ENCODE measurements at regions not wholly inside any gene's neighbourhood (a gene's known extent, or its start where the extent isn't known, plus 50 kb on each side); places are given as distances from the start of the nearest gene placed in this dataset.
"Not testable (repeated sequence)": the region's sequence is repeated elsewhere in the genome, so short reads cannot be mapped to it uniquely, and the experiment has no call there.

DNA sequence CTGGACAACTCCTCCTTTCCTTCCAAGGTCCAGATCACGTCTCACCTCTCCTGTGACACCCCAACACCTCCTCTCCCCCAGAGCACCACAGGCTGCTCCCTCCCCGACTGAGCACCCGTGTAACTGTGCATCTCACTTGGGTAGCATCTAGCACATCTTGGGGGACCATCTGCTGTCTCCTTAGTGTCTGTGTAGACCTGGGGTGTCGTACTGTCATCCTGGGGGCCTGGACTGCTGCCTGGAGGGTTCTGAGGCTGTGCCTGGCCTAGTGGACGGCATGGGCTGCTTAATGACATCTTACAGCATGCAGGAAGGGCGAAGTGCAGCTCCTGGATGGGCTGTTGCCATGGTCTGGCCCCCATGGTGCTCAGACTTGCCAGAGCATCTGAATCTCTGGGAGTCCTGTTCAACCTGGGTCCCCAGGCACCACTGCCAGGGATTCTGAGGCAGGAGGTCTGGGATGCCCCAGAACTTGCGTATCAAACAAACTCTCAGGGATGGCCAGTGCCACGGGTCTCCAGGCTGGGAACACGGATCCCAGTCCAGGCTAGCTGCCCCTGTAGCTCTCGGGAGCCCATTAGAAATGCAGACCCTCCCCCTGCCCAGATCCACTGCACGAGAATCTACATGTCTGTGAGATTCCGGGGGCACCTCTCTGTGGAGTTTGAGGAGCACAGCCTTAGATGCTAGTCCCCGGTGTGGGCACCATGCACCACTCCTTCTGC is 194.4 kb upstream of the ZNF469 start:
- not testable (repeated sequence) for DNase-seq

DNA sequence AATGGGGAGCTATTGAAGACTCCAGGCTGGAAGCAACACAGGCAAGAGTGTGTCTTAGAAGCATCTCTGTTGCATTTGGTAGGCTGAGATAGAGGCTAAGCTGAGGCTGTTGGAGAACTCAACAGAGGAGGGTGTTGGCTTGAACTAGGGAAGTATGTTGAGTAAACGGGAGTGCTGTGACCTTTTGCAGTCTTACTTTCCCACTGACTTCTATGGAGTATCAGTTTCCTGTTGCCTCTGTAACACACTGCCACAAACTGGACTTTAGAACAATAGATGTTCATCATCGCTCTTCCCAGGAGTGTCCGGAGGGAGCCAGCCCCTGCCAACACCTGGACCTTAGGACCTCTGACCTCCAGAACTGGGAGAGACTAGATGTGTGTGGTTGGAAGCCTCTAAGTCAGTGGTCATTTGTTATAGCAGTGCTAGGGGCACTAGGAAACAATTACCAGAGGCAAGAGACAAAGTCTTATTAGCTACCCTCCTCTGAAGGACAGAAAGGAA is 192.1 kb upstream of the ZNF469 start:
- DNase-seq, result not testable (repeated sequence)

- not testable (repeated sequence) for DNase-seq
Observed at GRCh38 chr16:88191168-88191567, 191.6 kb upstream of the ZNF469 start.

DNA sequence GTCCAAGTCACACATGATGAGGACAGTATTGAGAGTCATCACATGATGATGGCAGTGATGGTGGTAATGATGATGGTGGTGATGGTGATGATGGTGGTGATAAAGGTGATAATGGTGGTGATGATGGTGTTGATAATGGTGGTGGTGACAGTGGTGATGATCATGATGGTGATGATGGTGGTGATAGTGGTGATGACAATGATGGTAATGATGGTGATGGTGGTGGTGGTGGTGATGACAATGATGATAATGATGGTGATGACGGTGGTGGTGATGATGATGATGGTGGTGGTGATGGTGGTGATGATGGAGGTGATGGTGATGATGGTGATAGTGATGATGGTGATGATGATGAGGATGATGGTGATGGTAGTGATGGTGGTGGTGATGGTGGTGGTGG is 190.2 kb upstream of the ZNF469 start:
- no peak for DNase-seq

DNA sequence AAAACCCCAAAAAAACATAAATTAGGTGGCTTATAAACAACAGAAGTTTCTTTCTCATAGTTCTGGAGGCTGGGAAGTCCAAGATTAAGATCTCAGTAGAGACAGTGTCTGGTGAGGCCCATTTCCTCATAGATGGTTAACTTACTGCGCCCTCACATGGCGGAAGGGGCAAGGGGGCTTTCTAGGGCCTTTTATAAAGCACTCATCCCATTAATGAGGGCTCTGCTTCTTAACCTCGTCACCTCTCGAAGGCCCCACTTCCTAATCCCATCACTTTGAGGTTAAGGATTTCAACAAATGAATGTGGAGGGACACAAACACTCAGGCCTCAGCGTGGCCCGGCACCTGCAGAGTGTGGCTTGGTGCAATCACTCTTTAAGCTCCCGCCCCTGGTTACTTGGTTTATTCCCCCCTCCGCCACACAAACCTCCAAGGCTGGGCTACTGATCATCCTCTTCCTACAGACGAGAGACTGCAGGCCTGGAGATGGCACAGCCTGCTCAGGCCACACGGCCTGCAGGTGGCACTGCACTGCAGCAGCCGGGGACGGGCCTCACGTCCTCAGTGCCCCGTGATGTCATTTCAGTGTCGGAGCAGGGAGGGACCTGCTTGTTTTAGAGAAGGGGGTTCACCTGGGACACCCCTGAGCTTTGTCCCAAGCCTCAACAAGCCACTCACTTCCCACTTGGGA is 188.9 kb upstream of the ZNF469 start:
- peak in 1 of 2 experiments; percentile 2 for DNase-seq

- no peak for DNase-seq
Observed at GRCh38 chr16:88194397-88195268, 188.1 kb upstream of the ZNF469 start.

- no peak for DNase-seq
Observed at GRCh38 chr16:88195269-88195705, 187.5 kb upstream of the ZNF469 start.

DNA sequence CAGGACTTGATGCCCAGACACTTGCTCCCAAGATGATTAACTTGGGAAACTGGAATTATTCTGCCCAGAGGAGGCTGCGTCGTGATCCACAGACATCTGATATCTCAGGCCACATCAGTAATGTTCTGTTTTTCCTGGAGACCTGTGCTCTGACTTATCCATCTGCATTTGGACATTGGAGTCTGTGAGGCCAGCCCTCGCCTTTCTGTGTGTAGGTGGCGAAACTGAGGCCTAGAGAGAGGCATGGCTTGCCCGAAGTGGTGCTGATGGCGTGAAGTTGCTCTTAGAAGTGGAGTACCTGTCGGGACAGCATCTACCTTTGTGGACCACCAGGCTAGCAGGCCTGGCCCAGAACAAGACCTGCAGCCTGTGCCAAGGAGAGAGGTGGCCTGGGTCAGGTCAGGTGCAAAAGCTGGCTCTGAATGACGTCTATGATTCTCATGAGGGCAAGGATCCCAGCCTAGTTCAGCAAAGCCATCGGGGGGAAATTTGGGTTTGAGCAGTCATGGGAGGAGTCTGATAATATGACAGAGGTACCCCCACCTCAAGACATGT is 186.8 kb upstream of the ZNF469 start:
- DNase-seq, result no peak

DNA sequence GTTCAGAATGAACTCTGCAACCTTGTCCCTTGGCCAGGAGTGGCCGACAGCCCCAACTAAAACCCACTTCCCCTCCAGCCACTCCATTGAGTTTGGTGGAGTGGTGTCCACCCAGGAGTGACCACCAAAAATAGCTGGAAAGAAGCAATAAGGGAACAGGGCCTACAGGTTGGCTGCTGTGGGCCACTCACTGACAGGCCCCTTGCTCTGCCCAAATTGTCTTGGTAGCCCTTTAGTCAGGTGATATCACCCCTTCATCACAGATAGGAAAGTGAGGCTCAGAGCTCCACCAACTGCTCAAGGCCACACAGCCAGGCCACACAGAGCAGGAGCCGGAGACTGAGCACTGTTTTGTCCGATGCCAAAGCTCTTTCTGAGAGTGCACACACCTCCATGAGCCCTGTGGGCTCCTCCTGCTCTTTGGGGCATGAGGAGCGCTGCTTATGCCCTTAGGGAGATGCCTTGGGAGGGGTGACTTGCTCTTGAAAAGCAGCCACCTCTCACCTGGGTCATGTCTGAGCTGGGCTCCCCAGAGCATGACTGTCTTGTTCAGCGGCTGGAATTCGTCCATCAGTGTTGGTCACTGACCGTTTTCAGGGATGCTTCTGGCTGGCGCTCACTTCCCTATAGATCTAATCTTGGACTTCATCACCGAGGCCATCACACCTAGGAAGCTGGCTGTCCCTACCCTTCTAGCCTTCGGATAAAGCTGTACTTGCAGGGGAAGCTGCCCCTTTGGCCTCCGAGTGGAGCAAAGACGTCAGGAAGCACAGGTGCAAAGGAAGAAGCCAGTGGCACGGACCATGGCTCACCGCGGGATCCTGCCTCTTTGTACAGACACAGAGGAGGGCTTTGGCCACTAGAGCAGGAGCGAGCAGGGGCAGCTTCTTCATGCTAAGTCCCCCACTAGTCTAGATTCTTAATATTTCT is 186.0 kb upstream of the ZNF469 start:
- no peak for DNase-seq

DNA sequence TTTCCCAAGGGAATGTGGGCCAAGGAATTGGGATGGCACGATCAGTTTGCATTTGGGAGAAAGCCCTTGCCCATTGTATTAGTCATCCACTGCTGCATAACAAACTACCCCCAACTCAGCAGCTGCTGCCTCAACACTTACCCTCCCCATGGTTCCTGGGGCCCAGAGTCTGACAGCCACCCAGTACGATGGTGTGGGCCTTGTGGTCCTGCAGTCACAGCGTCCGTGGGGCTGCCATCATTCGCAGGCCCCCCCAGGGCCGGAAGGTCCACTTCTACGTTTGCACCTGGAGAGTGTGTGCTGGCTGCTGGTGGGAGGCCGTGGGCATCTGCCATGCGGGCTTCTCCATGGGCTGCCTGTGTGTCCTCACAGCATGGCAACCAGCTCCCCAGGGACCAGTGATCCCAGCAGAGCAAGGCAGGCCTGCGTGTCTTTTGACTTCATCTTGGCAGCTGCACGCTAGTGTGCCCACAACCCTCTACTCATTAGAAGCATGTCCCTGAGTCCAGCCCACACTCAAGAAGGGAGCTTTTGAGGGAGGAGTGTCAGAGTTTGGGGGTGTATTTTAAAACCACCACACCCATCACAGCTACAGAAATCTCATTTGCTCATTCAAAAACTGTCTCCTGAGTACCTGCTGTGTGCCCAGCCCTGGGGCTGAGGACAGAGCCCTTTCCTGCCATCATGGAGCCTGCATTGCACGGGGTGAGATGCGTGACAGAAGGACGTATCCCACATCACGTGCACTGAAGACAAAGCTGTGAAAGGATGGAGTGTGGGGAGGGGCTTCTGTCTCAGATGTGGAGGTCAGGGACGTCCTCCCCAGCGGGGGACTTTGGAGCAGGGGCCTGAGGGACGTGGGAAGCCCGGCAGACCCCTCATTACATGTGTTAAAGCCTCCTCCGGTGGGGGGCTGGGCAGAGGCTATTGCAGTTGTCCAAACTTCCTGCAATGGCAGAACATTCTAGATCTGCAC is 185.0 kb upstream of the ZNF469 start:
- no peak for DNase-seq

DNA sequence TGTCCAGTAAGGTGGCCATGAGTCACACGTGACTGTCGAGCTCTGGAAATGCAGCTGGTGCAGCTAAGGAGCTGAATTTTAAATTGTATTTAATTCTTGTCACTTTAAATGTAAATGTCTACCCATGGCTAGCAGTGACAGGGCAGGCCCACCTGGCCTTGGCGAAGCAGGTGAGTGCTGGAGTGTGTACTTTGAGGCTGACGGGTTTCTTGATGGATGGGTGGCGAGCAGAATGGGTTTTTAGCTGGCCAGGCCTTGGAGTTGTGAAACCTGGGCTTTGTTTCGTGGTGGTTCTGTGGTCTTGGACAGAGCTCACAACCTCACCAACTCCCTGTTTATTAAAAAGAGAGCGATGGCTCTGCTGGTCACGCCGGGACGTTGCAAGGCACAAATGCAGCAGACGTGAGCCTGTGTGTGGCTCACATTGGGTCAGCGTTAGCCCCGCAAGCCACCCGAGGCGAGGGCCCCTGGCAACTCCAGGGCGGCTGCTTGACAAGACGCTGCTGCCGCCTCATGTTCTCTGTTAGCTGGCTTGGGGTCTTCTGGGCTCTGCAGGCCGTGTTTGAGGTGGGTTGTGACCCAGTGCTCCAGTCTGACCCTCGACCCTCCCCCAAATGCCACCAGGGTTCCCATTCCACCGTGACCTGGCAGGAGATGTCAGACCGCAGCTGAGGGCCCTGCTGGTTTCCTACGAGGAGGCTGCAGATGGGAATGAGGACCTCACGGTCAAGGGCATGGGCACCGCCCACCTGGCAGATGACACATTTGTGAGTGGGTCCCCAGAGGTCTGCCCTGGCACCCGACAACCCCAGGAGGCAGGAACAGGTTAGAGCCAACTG is 184.1 kb upstream of the ZNF469 start:
- DNase-seq, result not testable (repeated sequence)

- not testable (repeated sequence) for DNase-seq
Observed at GRCh38 chr16:88199296-88200153, 183.2 kb upstream of the ZNF469 start.

- not testable (repeated sequence) for DNase-seq
Observed at GRCh38 chr16:88200154-88200895, 182.4 kb upstream of the ZNF469 start.

DNA sequence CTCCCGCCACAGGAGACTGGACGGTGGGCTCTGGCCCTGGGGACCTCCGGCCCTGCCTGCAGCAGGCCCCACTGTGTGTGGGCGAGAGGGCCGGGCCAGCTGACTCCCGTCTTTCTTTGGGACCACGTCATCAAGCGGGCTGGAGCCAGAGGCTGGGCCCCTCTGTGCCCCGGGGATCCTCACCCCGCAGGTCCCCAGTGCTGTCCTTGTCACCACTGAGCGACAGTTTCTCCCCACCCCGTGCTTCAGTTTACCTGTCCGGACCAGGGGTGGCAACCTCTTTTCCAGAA is 181.9 kb upstream of the ZNF469 start:
- no peak for DNase-seq

GRCh38 chr16:88201611-88202010 is 181.1 kb upstream of the ZNF469 start:
- DNase-seq, result not testable (repeated sequence)

DNA sequence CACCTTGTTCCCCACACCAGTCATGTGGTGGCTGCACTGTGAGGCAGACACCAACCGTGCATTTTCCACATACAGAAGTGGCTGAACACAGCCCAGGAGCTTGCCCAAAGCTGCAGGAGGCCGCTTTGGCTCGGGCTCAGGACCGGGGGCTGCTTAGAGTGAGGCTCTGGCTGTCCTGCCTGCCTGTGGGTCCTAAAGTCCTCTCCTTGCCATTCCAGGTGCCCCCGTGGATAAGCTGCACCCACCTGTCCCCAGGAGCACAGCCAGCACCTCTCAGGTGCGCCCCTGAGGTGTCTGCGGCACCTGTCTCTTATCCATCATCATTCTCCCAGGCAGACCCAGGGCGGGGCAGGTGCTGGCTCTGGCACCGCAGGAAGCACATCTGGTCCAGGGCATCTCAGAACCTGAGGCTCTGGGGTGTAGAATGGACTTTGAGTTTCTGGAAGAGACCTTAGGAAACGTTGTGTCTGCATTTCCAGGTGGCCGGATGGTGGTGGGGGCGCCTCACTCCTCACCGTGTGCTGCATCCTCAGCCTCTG is 180.5 kb upstream of the ZNF469 start:
- DNase-seq, result no peak

GRCh38 chr16:88202856-88203681 is 179.7 kb upstream of the ZNF469 start:
- DNase-seq, result not testable (repeated sequence)

All from activated CD4-positive, alpha-beta T cell treated with anti-CD3 and anti-CD28 coated beads, Interleukin-2, amount 50 U/mL, for 4 hours (primary cell).